ENCODE measurements at regions not wholly inside any gene's neighbourhood (a gene's known extent, or its start where the extent isn't known, plus 50 kb on each side); places are given as distances from the start of the nearest gene placed in this dataset.

- FAIRE-seq = no peak
- H3K4me3 Mint-ChIP-seq (ENCODE audit: unreplicated experiment) = no peak overlapping the region
- H3K27me3 Mint-ChIP-seq (ENCODE audit: low read depth, unreplicated experiment) = no peaks in the 10 kb centered on the region
- Histone ChIP-seq H3K9me3 (ENCODE audit: insufficient read depth, low read depth, low read length) (no peaks in the 10 kb centered on the region), H3K27me3 (ENCODE audit: insufficient read depth, low read length) (no peaks in the 10 kb centered on the region), H3K36me3 (ENCODE audit: insufficient read depth, low read length) (no peaks in the 10 kb centered on the region), H3K4me1 (ENCODE audit: insufficient read depth, low read length) (no peaks in the 10 kb centered on the region), H4K20me1 (ENCODE audit: insufficient read depth, low read length) (no peaks in the 10 kb centered on the region), H3K9ac (ENCODE audit: low read length) (no peak overlapping the region), H3K4me3 (ENCODE audit: insufficient read depth, low read depth, low read length) (no peak overlapping the region), H2AFZ (ENCODE audit: low read depth, low read length) (no peak overlapping the region), H3K27ac (ENCODE audit: low read depth, low read length) (no peak overlapping the region), H3K79me2 (ENCODE audit: insufficient read depth, low read length) (no peaks in the 10 kb centered on the region), H3K4me2 (ENCODE audit: low read length) (no peak overlapping the region)
- no peaks in the 10 kb centered on the region for H3K4me1 Mint-ChIP-seq (ENCODE audit: low read depth, unreplicated experiment)
- H3K36me3 Mint-ChIP-seq (ENCODE audit: low read depth, unreplicated experiment) = no peaks in the 10 kb centered on the region
- no peaks in the 10 kb centered on the region for H3K9me3 Mint-ChIP-seq (ENCODE audit: unreplicated experiment)
- TF ChIP-seq, protein P1, sequence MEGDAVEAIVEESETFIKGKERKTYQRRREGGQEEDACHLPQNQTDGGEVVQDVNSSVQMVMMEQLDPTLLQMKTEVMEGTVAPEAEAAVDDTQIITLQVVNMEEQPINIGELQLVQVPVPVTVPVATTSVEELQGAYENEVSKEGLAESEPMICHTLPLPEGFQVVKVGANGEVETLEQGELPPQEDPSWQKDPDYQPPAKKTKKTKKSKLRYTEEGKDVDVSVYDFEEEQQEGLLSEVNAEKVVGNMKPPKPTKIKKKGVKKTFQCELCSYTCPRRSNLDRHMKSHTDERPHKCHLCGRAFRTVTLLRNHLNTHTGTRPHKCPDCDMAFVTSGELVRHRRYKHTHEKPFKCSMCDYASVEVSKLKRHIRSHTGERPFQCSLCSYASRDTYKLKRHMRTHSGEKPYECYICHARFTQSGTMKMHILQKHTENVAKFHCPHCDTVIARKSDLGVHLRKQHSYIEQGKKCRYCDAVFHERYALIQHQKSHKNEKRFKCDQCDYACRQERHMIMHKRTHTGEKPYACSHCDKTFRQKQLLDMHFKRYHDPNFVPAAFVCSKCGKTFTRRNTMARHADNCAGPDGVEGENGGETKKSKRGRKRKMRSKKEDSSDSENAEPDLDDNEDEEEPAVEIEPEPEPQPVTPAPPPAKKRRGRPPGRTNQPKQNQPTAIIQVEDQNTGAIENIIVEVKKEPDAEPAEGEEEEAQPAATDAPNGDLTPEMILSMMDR (IDR thresholded peaks at IDR 0.05; ENCODE audit: insufficient read depth, low read depth, low read length) = no peak
- TF ChIP-seq EZH2 (IDR thresholded peaks at IDR 0.05; ENCODE audit: insufficient read depth, low read length) = no peak
- no peak overlapping the region for H3K27ac Mint-ChIP-seq (ENCODE audit: unreplicated experiment)
- DNase-seq (ENCODE audit: low read depth) = no peak
These were observed 582.4 kb downstream of the FAM133A start for GRCh38 chrX:94256396-94256795.

DNA sequence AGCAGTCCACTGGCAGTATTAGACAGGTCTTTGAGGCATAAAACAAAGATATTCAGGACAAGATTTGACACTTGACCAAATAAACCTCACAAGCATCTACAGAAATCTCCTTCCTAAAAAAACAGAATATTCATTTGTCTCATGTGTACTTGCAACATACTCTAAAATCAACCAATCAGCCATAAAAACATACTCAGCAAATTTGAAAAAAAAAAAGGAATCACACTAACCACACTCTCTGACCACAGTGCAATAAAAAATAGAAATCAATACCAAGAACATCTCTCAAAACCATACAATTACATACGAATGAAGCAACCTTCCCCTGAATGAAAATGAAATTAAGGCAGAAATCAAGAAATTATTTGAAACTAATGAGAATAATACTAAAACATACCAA, 591.3 kb downstream of the FAM133A start:
- no peak overlapping the region for H3K27ac Mint-ChIP-seq (ENCODE audit: unreplicated experiment)
- H3K36me3 Mint-ChIP-seq (ENCODE audit: low read depth, unreplicated experiment) = no peaks in the 10 kb centered on the region
- no peaks in the 10 kb centered on the region for H3K9me3 ChIP-seq (ENCODE audit: insufficient read depth, low read depth, low read length)
- no peak for DNase-seq (ENCODE audit: low read depth)
- H4K20me1 ChIP-seq (ENCODE audit: insufficient read depth, low read length) = no peaks in the 10 kb centered on the region
- no peaks in the 10 kb centered on the region for H3K4me1 Mint-ChIP-seq (ENCODE audit: low read depth, unreplicated experiment)
- no peaks in the 10 kb centered on the region for H3K36me3 ChIP-seq (ENCODE audit: insufficient read depth, low read length)
- H2AFZ ChIP-seq (ENCODE audit: low read depth, low read length) = no peak overlapping the region
- no peaks in the 10 kb centered on the region for H3K79me2 ChIP-seq (ENCODE audit: insufficient read depth, low read length)
- H3K27me3 ChIP-seq (ENCODE audit: insufficient read depth, low read length) = no peaks in the 10 kb centered on the region
- H3K9me3 Mint-ChIP-seq (ENCODE audit: unreplicated experiment) = no peaks in the 10 kb centered on the region
- TF ChIP-seq, protein P1 (IDR thresholded peaks at IDR 0.05; ENCODE audit: insufficient read depth, low read depth, low read length) = no peak
- TF ChIP-seq EZH2 (IDR thresholded peaks at IDR 0.05; ENCODE audit: insufficient read depth, low read length) = no peak
- no peaks in the 10 kb centered on the region for H3K27me3 Mint-ChIP-seq (ENCODE audit: low read depth, unreplicated experiment)
- H3K4me1 ChIP-seq (ENCODE audit: insufficient read depth, low read length) = no peaks in the 10 kb centered on the region
- H3K4me3 ChIP-seq (ENCODE audit: insufficient read depth, low read depth, low read length) = no peak overlapping the region
- no peak overlapping the region for H3K9ac ChIP-seq (ENCODE audit: low read length)
- H3K4me3 Mint-ChIP-seq (ENCODE audit: unreplicated experiment) = no peak overlapping the region
- no peak overlapping the region for H3K27ac ChIP-seq (ENCODE audit: low read depth, low read length)
- no peak overlapping the region for H3K4me2 ChIP-seq (ENCODE audit: low read length)
- no peak for FAIRE-seq

DNA sequence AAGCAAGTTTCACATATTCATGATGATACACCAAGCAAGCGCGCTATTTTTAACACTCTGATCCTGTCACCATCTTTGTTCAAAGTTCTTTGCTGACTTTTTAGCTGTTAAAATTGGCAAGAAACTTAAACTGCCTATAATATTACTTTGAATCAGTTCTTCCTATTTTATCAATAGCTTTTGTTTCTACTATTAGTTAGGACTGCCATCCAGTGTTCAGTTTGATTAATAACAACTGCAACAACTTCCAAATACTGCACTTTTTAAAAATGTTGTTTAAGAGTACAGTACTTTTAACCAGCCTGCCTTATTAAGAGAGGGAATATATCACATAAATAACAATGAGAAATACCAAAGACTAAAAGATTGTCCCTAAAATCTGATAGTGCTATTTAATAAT, 614.3 kb downstream of the FAM133A start:
- TF ChIP-seq, protein P1 (IDR thresholded peaks at IDR 0.05; ENCODE audit: insufficient read depth, low read depth, low read length) = no peak
- no peak for TF ChIP-seq EZH2 (IDR thresholded peaks at IDR 0.05; ENCODE audit: insufficient read depth, low read length)
- Mint-ChIP-seq H3K4me1 (ENCODE audit: low read depth, unreplicated experiment) (no peaks in the 10 kb centered on the region), H3K27me3 (ENCODE audit: low read depth, unreplicated experiment) (no peaks in the 10 kb centered on the region), H3K36me3 (ENCODE audit: low read depth, unreplicated experiment) (no peaks in the 10 kb centered on the region), H3K4me3 (ENCODE audit: unreplicated experiment) (no peak overlapping the region), H3K9me3 (ENCODE audit: unreplicated experiment) (no peaks in the 10 kb centered on the region), H3K27ac (ENCODE audit: unreplicated experiment) (no peak overlapping the region)
- Histone ChIP-seq H3K36me3 (ENCODE audit: insufficient read depth, low read length) (no peaks in the 10 kb centered on the region), H3K9ac (ENCODE audit: low read length) (no peak overlapping the region), H3K27ac (ENCODE audit: low read depth, low read length) (no peak overlapping the region), H3K4me1 (ENCODE audit: insufficient read depth, low read length) (no peaks in the 10 kb centered on the region), H3K9me3 (ENCODE audit: insufficient read depth, low read depth, low read length) (no peaks in the 10 kb centered on the region), H2AFZ (ENCODE audit: low read depth, low read length) (no peak overlapping the region), H3K4me2 (ENCODE audit: low read length) (no peak overlapping the region), H3K27me3 (ENCODE audit: insufficient read depth, low read length) (no peaks in the 10 kb centered on the region), H3K79me2 (ENCODE audit: insufficient read depth, low read length) (no peaks in the 10 kb centered on the region), H3K4me3 (ENCODE audit: insufficient read depth, low read depth, low read length) (no peak overlapping the region), H4K20me1 (ENCODE audit: insufficient read depth, low read length) (no peaks in the 10 kb centered on the region)
- DNase-seq (ENCODE audit: low read depth) (no peak), FAIRE-seq (peak; percentile 89)

Measured in astrocyte (in vitro differentiated cells and primary cell).